Peyer's patch (tissue), 4 donors: ENCODE measurements at regions not wholly inside any gene's neighbourhood (a gene's known extent, or its start where the extent isn't known, plus 50 kb on each side); places are given as distances from the start of the nearest gene placed in this dataset.

ENCODE experiments used
- POLR2A ChIP-seq, 2 donors: fragments of 450-650 bp; IDR thresholded peaks; one replicate each; pipeline ENCODE4 v1.5.1; 2017; ENCODE audit warnings: antibody characterized with exemption in 2 of 2, mild to moderate bottlenecking in 2 of 2, moderate library complexity in 2 of 2
- TF ChIP-seq, protein P1 (sequence below), 6 experiments: fragments of 450-650 bp in 4 of 6; fragments of 200-600 bp in 2 of 6; sonication (generic) in 1 of 6; IDR thresholded peaks; one replicate each; pipeline ENCODE4 v1.5.1; 2017 to 2019; ENCODE audit warnings: antibody characterized with exemption in 6 of 6, mild to moderate bottlenecking in 3 of 6, moderate library complexity in 1 of 6

DNA sequence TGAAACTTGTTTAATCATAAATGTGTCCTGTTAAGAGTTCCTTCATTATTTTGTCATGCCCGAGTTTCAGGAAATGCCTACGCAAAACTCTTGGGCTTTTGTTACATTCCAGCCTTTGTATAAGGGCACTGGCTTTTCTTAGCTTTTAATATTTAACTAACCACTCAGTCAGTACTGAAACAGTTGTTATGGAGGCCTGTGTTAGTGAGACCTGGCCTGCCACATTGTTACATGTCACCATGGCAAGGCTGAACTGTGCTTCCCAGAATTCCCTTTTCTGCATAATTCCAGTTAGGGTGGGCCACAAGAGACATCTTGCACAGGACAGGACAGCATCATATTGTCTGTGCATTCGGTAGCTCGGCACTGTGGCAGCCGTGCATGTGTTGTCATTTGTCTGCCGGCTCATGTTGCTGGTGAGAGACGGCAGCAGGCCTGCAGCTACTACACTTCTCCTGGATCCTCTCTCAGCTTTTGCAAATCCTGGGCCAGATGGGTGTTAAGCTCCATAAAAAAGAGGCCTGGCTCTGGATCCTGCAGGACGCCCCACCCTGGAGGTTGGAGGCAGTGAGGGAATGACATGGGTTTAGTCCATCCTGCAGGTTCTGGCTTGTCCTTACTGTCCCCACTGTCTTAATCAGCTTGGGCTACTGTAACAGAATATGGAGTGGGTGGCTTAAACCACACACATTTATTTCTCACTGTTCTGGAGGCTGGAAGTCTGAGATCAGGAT, 128.8 kb upstream of the DTNBP1 start:
- TF ChIP-seq, protein P1, sequence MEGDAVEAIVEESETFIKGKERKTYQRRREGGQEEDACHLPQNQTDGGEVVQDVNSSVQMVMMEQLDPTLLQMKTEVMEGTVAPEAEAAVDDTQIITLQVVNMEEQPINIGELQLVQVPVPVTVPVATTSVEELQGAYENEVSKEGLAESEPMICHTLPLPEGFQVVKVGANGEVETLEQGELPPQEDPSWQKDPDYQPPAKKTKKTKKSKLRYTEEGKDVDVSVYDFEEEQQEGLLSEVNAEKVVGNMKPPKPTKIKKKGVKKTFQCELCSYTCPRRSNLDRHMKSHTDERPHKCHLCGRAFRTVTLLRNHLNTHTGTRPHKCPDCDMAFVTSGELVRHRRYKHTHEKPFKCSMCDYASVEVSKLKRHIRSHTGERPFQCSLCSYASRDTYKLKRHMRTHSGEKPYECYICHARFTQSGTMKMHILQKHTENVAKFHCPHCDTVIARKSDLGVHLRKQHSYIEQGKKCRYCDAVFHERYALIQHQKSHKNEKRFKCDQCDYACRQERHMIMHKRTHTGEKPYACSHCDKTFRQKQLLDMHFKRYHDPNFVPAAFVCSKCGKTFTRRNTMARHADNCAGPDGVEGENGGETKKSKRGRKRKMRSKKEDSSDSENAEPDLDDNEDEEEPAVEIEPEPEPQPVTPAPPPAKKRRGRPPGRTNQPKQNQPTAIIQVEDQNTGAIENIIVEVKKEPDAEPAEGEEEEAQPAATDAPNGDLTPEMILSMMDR (IDR thresholded peaks at IDR 0.05) = no peak
- no peak for TF ChIP-seq POLR2A (IDR thresholded peaks at IDR 0.05)
